AG04450 (cell line): ENCODE measurements at regions not wholly inside any gene's neighbourhood (a gene's known extent, or its start where the extent isn't known, plus 50 kb on each side); places are given as distances from the start of the nearest gene placed in this dataset.

Experiments used
- CTCF ChIA-PET: fragments of 300-600, 350-600 bp; formaldehyde crosslinking; extraction: SDS; loops from one replicate; lab custom pipeline; 2022; ENCODE audit warnings: antibody characterized with exemption, inconsistent platforms; lab: Charles Lee
- POLR2A ChIA-PET: fragments of 350-600 bp; formaldehyde crosslinking; extraction: SDS; loops from one replicate; lab custom pipeline; 2021; ENCODE audit warnings: antibody characterized with exemption, inconsistent platforms; lab: Yijun Ruan, JAX
- DNase-seq: peaks from one replicate; pipeline ENCODE4 v3.0.0-alpha.2; 2011; ENCODE audit warnings: low read depth, low spot score
- H3K27ac ChIP-seq: one replicate; pipeline ENCODE4 v1.5.1; 2012; ENCODE audit warnings: low read depth, low read length, control low read depth
- H3K27me3 ChIP-seq: one replicate; pipeline ENCODE4 v1.6.0; 2012; ENCODE audit warnings: low read length; ENCODE audit not compliant: control insufficient read depth, insufficient read depth
- H3K4me3 ChIP-seq: 2 replicates; pipeline ENCODE4 v1.5.1; 2011; ENCODE audit warnings: mild to moderate bottlenecking, low read depth, low read length, control low read depth
- H3K9me3 ChIP-seq: 2 replicates; pipeline ENCODE4 v1.5.1; 2012; ENCODE audit warnings: low read length; ENCODE audit not compliant: control insufficient read depth, insufficient read depth
- TF ChIP-seq, protein P1 (sequence below): IDR thresholded peaks from 2 replicates; pipeline ENCODE4 v1.5.1; 2011; ENCODE audit warnings: low read depth, low read length, control low read depth, inconsistent platforms

DNA sequence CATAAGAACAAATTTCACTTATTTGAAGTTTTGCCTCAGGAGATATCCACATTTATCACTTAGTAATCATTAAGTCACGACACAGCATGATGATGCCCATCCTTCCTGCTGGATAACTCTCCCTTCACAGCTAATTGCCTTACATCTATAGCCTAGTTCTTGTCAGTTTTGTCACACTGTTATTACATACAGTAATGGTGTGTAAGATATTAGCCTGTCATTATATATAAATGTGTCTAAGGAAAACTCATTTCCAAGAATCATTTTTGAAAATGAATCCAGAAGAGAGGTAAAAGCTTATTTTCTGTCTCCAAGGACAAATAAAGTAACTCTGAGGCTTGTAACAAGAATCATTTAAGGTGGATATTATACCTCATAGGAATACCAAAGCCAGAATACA lies 193.2 kb upstream of the ARID2 start:
- peaks cover 5% of the 10 kb centered on the region for H3K27me3 ChIP-seq
- H3K4me3 ChIP-seq = no peak overlapping the region
- DNase-seq = no peak
- no peak overlapping the region for H3K27ac ChIP-seq
- no peaks in the 10 kb centered on the region for H3K9me3 ChIP-seq
- TF ChIP-seq, protein P1, sequence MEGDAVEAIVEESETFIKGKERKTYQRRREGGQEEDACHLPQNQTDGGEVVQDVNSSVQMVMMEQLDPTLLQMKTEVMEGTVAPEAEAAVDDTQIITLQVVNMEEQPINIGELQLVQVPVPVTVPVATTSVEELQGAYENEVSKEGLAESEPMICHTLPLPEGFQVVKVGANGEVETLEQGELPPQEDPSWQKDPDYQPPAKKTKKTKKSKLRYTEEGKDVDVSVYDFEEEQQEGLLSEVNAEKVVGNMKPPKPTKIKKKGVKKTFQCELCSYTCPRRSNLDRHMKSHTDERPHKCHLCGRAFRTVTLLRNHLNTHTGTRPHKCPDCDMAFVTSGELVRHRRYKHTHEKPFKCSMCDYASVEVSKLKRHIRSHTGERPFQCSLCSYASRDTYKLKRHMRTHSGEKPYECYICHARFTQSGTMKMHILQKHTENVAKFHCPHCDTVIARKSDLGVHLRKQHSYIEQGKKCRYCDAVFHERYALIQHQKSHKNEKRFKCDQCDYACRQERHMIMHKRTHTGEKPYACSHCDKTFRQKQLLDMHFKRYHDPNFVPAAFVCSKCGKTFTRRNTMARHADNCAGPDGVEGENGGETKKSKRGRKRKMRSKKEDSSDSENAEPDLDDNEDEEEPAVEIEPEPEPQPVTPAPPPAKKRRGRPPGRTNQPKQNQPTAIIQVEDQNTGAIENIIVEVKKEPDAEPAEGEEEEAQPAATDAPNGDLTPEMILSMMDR = no peak
- POLR2A ChIA-PET = no interaction called here
- CTCF ChIA-PET = no interaction called here

DNA sequence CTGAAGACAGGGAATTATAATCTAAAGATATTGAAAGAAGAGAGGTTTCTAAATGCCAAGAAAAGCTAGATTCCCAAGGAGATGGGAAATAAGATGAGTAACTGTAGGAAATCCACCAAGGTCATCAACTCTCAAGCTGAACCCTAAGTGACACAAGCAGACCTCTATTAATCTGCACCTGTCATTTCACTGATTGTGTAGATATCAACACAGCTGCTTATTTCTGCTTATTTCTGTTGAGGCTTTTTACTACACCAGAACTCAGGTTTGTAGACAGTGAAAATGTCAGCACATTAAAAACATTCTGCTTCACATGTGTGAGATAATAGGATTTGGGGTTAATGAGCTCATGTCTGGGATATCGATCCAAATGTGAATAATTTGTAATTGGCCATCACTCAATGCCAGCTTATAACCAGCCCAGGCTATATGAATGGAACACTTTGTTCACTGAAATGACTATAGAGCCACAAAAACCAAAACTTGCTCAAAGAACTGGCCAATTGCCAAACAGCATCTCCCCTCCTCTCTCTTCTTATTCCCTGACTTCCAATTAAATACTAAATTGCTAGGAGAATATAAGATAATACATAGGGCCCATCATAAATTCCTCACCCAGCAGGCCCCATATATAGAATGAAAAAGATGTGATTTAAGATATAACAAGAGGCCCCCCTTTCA lies 188.7 kb upstream of the ARID2 start:
- DNase-seq = no peak
- TF ChIP-seq, protein P1 = no peak
- Histone ChIP-seq H3K27me3 (peaks cover 2% of the 10 kb centered on the region), H3K4me3 (no peak overlapping the region), H3K9me3 (no peaks in the 10 kb centered on the region), H3K27ac (no peak overlapping the region)
- CTCF ChIA-PET = interaction anchor here (0.6 to 1.7 kb wide), 4 partner anchors 179 to 393 kb away, joined by 3 to 12 read pairs (median 4); no protein-coding TSS in a partner anchor
- POLR2A ChIA-PET = no interaction called here

DNA sequence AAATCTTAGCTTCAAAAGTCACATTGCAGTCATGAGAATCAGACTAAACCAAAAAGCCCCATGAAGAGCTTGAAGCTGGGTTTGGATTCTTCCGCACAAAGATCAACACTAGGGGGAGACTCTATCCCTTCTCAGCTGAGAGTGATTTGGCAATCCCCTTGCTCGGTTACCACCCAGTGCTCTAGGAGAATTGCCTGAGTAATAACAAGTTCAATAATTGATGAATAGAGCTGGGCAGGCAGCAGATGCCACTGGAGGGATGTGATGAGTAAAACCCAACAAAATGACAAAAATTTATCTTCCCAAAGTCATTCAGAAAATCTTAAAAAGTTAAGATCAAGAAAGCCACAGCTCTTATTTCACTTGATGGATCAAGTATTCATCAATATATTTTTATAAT lies 185.6 kb upstream of the ARID2 start:
- ChIA-PET POLR2A (interaction anchor here (0.6 to 1.2 kb wide), 2 partner anchors 183 to 185 kb away, joined by 4 to 5 read pairs; partner anchors contain the start of gene ARID2), CTCF (interaction anchor here (0.6 to 6.2 kb wide), 86 partner anchors 8 to 585 kb away, joined by 3 to 133 read pairs (median 4); partner anchors contain the start of gene ARID2)
- Histone ChIP-seq H3K4me3 (no peak overlapping the region), H3K27ac (no peak overlapping the region), H3K9me3 (no peaks in the 10 kb centered on the region), H3K27me3 (no peaks in the 10 kb centered on the region)
- TF ChIP-seq, protein P1 = peak; percentile 93
- peak; percentile 62 for DNase-seq

DNA sequence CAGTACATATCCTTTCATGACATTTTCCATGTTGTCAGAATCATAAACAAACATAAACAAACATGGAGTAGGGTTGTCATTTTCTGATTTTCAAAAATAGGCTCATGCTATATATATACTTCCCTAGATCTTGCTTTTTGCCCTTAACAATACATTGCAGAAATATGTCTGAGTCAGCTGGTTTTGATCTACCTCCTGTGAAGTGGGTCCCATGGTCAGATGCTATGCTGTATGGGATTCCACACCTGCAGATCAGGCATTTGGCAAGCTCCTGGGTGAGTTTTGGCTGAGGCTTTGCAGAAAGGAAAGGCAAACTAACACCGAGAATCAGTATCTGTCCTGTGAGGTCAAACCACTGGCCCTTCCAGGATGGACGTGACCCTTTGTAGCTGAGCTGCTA lies 183.0 kb upstream of the ARID2 start:
- TF ChIP-seq, protein P1 = no peak
- Histone ChIP-seq H3K9me3 (no peaks in the 10 kb centered on the region), H3K4me3 (no peak overlapping the region), H3K27ac (no peak overlapping the region), H3K27me3 (no peaks in the 10 kb centered on the region)
- DNase-seq = no peak
- CTCF ChIA-PET = interaction anchor here (0.7 to 6.2 kb wide), 2 partner anchors 179 to 199 kb away, joined by 4 to 133 read pairs; no protein-coding TSS in a partner anchor
- POLR2A ChIA-PET = no interaction called here

DNA sequence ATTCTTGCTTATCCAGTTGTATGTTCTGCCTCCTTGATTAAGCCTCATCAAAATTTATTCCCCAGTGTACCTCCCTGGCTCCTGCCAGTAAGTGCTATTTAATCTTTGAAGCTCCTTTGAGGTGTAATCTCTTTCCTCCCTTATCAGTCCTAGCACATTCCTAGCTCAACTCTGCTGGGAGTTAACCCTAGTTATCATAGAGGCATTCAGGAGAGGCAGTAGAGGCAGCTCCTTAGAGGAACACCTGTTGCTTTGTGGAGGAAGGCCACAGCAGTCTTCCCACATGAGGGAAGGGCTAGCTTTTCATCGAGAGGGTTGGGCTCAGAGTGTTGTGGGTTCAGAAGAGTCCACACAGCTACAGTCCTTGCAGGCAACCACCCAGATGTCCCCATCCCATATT lies 182.4 kb upstream of the ARID2 start:
- no peak overlapping the region for H3K27ac ChIP-seq
- no peaks in the 10 kb centered on the region for H3K27me3 ChIP-seq
- no peak overlapping the region for H3K4me3 ChIP-seq
- no peaks in the 10 kb centered on the region for H3K9me3 ChIP-seq
- TF ChIP-seq, protein P1 = no peak
- ChIA-PET CTCF (interaction anchor here (0.7 to 6.2 kb wide), 2 partner anchors 178 to 199 kb away, joined by 4 to 133 read pairs; no protein-coding TSS in a partner anchor), POLR2A (no interaction called here)
- DNase-seq = no peak
